ENCODE measurements at regions not wholly inside any gene's neighbourhood (a gene's known extent, or its start where the extent isn't known, plus 50 kb on each side); places are given as distances from the start of the nearest gene placed in this dataset.

- H3K36me3 ChIP-seq (ENCODE audit: insufficient read depth, low read length), result no peaks in the 10 kb centered on the region
- no peaks in the 10 kb centered on the region for H3K27me3 ChIP-seq (ENCODE audit: insufficient read depth, low read length)
- H3K27ac ChIP-seq (ENCODE audit: low read depth, low read length), result no peak overlapping the region
- no peak overlapping the region for H2AFZ ChIP-seq (ENCODE audit: low read length)
- H3K79me2 ChIP-seq (ENCODE audit: insufficient read depth, low read length), result no peaks in the 10 kb centered on the region
- no peak overlapping the region for H3K4me2 ChIP-seq (ENCODE audit: insufficient read depth, low read length)
- no peak for TF ChIP-seq CTCF (IDR thresholded peaks at IDR 0.05; ENCODE audit: extremely low read depth, low read depth, low read length)
- H3K9me3 ChIP-seq (ENCODE audit: low read depth, low read length), result no peaks in the 10 kb centered on the region
- DNase-seq (ENCODE audit: insufficient read length, low spot score, missing footprints), result no peak
- H4K20me1 ChIP-seq (ENCODE audit: insufficient read depth, low read length), result no peaks in the 10 kb centered on the region
- H3K4me1 ChIP-seq (ENCODE audit: insufficient read depth, low read length), result no peaks in the 10 kb centered on the region
- H3K4me3 ChIP-seq (ENCODE audit: insufficient read depth, low read length), result no peak overlapping the region
These were observed 206.0 kb upstream of the SLC7A11 start for GRCh38 chr4:138448169-138448568.

GRCh38 chr4:138446456-138446855, 204.3 kb upstream of the SLC7A11 start:
- Histone ChIP-seq H2AFZ (ENCODE audit: low read length) (no peak overlapping the region), H4K20me1 (ENCODE audit: insufficient read depth, low read length) (no peaks in the 10 kb centered on the region), H3K4me2 (ENCODE audit: insufficient read depth, low read length) (no peak overlapping the region), H3K27ac (ENCODE audit: low read depth, low read length) (no peak overlapping the region), H3K4me1 (ENCODE audit: insufficient read depth, low read length) (no peaks in the 10 kb centered on the region), H3K27me3 (ENCODE audit: insufficient read depth, low read length) (no peaks in the 10 kb centered on the region), H3K9me3 (ENCODE audit: low read depth, low read length) (no peaks in the 10 kb centered on the region), H3K4me3 (ENCODE audit: insufficient read depth, low read length) (no peak overlapping the region), H3K36me3 (ENCODE audit: insufficient read depth, low read length) (no peaks in the 10 kb centered on the region), H3K79me2 (ENCODE audit: insufficient read depth, low read length) (no peaks in the 10 kb centered on the region)
- no peak for TF ChIP-seq CTCF (IDR thresholded peaks at IDR 0.05; ENCODE audit: extremely low read depth, low read depth, low read length)
- no peak for DNase-seq (ENCODE audit: insufficient read length, low spot score, missing footprints)

- Histone ChIP-seq H3K79me2 (ENCODE audit: insufficient read depth, low read length) (no peaks in the 10 kb centered on the region), H3K36me3 (ENCODE audit: insufficient read depth, low read length) (no peaks in the 10 kb centered on the region), H3K9me3 (ENCODE audit: low read depth, low read length) (no peaks in the 10 kb centered on the region), H3K27ac (ENCODE audit: low read depth, low read length) (no peak overlapping the region), H2AFZ (ENCODE audit: low read length) (no peak overlapping the region), H3K4me2 (ENCODE audit: insufficient read depth, low read length) (no peak overlapping the region), H3K27me3 (ENCODE audit: insufficient read depth, low read length) (no peaks in the 10 kb centered on the region), H4K20me1 (ENCODE audit: insufficient read depth, low read length) (no peaks in the 10 kb centered on the region), H3K4me3 (ENCODE audit: insufficient read depth, low read length) (no peak overlapping the region), H3K4me1 (ENCODE audit: insufficient read depth, low read length) (no peaks in the 10 kb centered on the region)
- TF ChIP-seq CTCF (IDR thresholded peaks at IDR 0.05; ENCODE audit: extremely low read depth, low read depth, low read length), result no peak
- DNase-seq (ENCODE audit: insufficient read length, low spot score, missing footprints), result no peak
These were observed 202.9 kb upstream of the SLC7A11 start for GRCh38 chr4:138445098-138445497.

- Histone ChIP-seq H3K4me3 (ENCODE audit: insufficient read depth, low read length) (no peak overlapping the region), H3K36me3 (ENCODE audit: insufficient read depth, low read length) (no peaks in the 10 kb centered on the region), H3K9me3 (ENCODE audit: low read depth, low read length) (no peaks in the 10 kb centered on the region), H3K27ac (ENCODE audit: low read depth, low read length) (no peak overlapping the region), H3K4me1 (ENCODE audit: insufficient read depth, low read length) (peaks cover 5% of the 10 kb centered on the region), H4K20me1 (ENCODE audit: insufficient read depth, low read length) (no peaks in the 10 kb centered on the region), H3K4me2 (ENCODE audit: insufficient read depth, low read length) (no peak overlapping the region), H3K79me2 (ENCODE audit: insufficient read depth, low read length) (no peaks in the 10 kb centered on the region), H2AFZ (ENCODE audit: low read length) (no peak overlapping the region), H3K27me3 (ENCODE audit: insufficient read depth, low read length) (no peaks in the 10 kb centered on the region)
- TF ChIP-seq CTCF (IDR thresholded peaks at IDR 0.05; ENCODE audit: extremely low read depth, low read depth, low read length), result no peak
- DNase-seq (ENCODE audit: insufficient read length, low spot score, missing footprints), result no peak
These were observed 202.1 kb upstream of the SLC7A11 start for GRCh38 chr4:138444260-138444659.
